ENCODE measurements at regions not wholly inside any gene's neighbourhood (a gene's known extent, or its start where the extent isn't known, plus 50 kb on each side); places are given as distances from the start of the nearest gene placed in this dataset.
A peak's percentile ranks its signal among the peaks of the same experiment; 100 is the strongest.

DNA sequence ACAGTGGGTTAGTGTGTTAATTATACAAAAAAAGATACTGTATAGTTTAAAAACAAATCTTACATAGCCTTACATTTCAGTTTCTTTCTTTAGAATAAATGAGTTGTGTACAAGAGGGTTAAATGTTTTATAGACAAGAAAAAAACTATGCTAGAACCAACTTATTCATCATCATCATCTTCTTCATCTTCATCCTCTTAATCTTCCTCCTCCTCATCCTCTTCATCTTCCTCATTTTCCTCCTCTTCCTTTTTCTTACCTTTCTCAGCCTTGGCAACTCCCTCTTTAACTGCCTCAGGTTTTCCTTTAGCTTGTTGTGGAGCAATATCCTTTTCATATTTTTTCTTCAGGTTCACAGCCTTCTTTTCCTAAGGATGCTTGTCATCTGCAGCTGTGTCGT is 53.7 kb downstream of the RPS12 start:
- DNase-seq (ENCODE audit: insufficient read length, low spot score) (no peak), FAIRE-seq (no peak)

DNA sequence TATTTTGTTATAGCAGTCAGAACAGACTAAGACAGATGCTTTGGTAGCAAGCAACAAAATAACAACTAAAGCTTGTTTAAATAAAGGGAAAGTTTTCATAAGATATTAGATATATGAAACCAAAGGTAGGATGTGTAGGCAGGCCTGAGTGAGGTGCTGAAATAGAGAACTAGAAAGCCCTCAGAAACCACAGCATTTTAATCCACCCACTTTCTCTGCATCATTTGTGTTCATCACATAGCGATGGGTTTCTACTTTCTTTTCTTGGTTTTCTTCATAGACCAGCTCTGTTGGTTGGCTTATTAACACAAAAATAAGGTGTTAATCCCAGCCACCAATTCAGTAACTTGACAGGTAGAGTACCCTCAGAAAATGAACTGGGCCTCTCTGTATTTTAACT is 58.6 kb downstream of the RPS12 start:
- DNase-seq (ENCODE audit: insufficient read length, low spot score) (no peak), FAIRE-seq (no peak)

DNA sequence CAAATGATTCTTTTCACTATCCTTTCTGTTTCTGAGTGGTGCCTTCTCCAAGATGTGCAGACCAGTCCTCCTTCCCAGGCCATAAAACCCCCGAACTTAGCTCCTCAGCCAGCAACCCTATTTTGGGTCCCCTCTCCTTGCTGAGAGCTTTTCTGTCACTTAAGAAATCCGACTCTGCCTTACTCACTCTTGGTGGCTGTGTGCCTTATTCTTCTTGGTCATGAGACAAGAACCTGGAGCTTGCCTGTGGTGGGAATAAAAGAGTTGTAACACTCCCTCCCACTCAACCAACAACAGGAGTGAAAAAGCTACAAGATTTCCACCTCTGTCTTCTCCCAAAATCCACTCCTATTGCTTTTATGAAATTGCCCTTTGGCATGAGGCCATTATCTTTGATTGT is 62.6 kb downstream of the RPS12 start:
- no peak for DNase-seq (ENCODE audit: insufficient read length, low spot score)
- no peak for FAIRE-seq

DNA sequence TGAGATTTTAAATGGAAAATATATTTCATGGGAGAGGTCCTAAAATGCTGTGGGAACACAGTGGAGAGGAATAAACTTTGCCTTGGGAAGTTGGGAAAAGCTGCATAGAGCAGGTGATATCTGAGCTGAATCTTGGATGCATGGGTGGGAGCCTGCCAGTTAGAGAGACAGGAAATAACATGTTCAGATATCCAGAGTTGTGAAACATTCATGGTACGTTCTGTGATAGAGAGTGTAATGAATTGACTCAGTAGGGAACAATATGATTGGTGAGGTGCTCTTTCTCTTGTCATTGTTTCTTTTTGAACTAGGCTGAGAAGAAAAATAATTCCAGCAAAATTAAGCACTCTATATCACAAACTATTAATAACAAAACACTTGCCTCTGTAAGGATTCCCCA is 72.8 kb downstream of the RPS12 start:
- DNase-seq (ENCODE audit: insufficient read length, low spot score) (no peak), FAIRE-seq (no peak)

DNA sequence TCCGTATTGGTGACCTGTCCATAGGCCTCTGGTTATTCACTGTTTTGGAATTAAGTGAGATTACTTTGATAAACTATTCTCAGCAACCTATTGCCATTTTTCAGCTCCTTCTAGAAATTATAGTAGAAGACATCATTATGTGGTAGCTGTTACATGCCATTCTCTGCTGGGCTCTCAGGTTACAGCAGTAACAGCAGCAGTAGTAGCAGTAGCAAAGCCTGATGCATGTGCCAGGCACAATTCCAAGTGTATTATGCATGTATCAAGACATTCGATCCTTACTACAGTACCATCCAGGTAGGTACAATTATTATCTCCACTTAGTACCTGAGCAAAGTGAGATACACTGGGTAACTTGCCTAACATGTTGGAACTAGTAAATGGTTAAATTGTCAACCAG is 74.3 kb downstream of the RPS12 start:
- peak; percentile 86 for FAIRE-seq
- no peak for DNase-seq (ENCODE audit: insufficient read length, low spot score)

DNA sequence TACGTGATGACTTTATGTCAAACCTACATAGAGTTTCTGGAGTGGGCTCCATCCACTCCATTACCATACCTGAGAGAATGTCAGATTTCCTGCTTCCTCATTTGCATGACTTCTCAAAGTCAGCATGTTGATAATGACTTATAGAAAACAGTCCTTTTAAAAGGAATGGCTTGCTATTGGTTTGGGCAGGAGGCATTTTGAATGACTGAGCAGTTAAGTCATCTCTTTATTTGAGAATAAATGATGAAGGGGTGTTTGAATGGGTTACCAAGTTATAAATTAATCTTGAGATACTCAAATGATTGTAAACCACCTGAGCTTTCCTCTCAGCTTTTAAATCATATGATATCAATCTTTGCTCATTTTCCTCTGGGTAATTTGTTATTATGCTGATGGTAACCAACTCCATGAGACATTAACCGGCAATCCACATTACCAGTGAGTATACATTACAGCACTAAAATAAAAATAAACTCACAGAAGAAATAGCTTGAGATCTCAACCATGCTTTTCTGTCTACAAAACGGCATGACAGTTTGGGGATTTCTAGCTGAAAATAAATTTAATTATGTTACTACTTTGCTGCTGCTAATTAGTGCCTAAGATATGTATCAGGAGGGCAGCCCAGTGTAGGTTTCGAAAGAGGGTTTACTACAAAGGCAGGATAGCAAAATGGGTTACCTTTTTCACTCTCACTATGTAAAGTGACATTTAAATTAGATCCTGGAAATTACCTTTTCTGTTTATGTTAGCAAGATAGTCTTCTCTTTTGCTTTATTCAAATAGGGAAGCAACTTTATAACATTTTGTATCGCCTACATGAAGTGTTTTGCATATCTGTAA is 78.8 kb downstream of the RPS12 start:
- DNase-seq (ENCODE audit: insufficient read length, low spot score) (no peak), FAIRE-seq (no peak)

DNA sequence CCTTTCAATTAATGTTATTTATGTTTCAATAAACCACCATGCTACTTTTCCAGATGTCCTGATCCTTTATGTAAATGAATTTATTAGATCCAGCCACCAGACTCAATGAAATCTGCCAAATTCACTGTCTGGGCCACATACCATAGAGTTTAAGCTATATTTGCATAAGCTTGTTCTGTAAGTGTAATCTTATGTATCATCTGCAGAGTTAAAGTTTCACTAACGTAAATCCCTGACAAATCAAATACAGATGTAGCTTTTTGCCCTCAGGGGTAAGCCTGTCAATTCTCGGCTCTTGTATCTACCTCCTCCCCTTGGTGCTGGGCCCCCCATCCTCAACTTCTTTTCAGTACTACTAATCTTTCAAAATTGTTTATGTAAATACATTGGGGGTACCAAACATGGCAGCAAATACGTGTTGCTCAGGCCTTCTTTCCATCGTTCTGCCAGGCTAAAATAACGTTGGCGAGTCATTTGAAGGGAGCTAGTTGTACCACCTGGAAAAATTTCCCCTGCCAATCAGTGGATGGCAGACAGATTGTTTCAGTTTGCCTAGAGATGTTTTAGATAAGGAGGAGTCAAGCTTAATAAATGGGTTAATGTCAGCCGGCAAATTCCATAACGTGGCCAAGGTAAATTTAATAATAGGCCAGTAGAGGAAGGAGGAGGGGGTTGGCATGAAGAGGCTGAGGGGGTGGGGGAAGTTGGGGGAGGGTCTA is 79.6 kb downstream of the RPS12 start:
- DNase-seq (ENCODE audit: insufficient read length, low spot score) (no peak), FAIRE-seq (no peak)

DNA sequence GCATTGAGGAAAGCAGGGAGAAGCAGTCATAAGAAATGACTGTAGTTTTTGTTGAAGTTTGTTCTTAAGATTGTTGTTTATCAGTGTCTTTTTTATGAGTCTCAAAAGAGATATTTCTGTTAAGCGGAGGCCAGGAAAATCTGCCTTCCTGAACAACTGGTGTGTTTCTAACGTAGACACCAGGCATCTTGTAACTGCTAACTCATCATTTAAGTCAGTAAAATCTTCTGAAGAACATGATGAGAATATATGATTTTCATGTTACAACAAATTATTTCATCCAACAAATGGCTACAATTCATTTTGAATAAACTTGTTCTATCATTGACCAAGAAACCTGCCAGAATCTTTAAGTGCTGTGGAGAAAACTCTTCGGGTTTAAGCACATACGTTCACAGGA is 84.0 kb downstream of the RPS12 start:
- DNase-seq (ENCODE audit: insufficient read length, low spot score) (no peak), FAIRE-seq (no peak)

DNA sequence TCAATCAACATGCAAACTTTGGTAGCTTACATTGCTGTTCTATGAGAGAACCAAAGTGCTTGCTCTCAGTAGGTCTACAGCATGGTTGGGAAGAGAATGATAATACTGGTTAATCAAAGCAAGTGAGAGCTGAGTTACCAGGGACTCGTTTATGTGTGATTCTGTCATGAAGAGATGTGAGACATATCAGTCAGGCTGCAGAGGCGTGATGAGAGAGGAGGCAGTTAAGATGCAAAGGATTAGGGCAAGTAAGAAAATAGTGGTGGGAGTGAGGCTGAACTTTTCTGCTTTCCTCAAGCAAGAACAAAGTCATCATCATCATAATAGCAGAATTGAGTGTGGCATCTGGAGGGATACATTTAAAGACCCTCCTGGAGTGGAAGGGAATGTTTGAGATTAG is 86.5 kb downstream of the RPS12 start:
- FAIRE-seq (no peak), DNase-seq (ENCODE audit: insufficient read length, low spot score) (no peak)

DNA sequence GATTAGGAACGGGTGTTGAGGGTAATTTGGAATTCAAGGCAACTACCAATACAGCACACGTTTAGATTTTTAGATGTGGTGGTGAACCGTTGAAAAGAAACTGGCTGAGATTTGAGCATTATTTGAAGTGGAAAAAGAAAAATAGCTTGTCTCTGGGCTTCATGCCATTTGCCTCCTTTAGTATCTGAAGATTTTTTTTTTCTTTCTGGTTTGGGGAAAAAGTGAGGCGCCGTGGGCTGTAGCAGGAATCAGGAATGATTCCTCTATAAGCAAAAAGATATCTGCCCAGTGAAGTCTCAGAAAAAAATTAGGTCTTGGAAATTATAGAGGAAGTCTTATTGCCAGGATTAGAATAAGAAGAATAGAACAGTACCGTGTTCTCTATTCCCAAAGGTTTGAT is 88.5 kb downstream of the RPS12 start:
- DNase-seq (ENCODE audit: insufficient read length, low spot score) (no peak), FAIRE-seq (no peak)

DNA sequence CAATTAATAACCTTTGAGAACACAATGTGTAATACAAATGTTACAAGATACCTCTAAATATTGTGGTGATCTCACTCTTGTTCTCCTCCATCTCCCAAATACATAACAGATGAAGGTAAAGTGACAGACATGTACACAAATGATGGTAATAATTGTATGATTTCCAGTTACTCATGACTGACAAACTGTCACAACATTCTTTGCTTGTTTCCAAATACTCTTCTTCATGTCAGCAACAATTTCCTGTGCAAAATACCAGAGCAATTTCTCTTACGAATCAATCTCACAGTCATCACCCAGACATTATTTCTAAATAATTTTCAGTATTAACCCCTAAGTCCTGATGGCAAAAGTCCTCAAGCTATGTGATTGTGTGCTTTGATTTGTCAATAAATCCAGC is 92.9 kb downstream of the RPS12 start:
- DNase-seq (ENCODE audit: insufficient read length, low spot score), result no peak
- FAIRE-seq, result no peak

DNA sequence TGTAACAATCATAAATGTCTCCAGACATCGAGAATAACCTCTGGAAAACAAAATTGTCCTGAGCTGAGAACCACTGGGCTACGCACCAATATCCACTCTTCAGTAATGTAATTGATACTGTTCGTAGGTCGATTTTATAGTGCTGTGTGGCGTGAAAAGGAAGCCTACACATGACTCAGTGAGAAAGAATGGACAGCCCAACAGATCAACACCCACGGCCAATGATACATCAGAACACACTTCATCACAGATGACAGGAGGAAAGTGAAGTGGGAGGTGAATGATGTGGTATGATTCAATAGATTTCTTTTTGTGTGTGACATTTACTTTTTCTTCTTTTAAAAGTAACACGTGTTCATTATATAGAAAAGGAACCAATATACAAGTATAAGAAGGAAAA is 93.5 kb downstream of the RPS12 start:
- FAIRE-seq (peak; percentile 92), DNase-seq (ENCODE audit: insufficient read length, low spot score) (peak; percentile 63)

DNA sequence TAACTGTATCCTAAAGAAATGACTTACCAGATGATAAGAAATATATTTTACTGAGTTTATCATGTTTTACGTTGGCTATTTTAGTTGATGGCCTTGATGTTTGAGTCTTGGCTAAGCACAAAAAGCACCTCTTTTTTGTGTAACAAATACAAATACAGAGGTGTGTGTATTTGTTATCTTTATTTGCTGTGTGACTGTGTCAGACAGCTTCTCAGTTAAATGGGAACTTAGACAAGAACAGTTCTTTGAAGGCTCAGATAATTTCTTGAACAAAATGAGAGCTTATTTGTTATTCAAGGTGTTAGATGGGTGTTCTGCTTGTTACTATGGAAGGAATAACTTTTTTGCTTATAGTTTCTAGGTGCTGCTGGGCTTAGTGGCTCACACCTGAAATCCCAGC is 95.4 kb downstream of the RPS12 start:
- DNase-seq (ENCODE audit: insufficient read length, low spot score) (no peak), FAIRE-seq (no peak)

DNA sequence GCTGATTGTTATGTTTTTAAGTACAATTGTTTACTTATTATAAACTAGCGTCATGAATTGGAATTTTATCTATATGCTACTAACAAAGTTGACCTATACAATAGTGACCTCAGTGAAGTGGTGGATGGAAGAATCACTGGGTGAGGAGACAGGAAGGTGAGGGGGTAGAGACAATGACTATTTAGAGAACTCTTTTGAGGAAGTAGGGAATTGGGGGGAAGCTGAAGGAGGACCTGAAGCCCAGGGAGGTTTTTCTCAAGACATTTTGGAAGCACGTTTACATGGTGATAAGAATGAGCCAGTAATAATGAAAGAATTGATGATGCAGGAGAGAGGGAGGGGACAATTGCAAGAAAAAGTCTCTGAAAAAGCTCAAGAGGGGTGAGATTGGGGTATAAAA is 96.4 kb downstream of the RPS12 start:
- DNase-seq (ENCODE audit: insufficient read length, low spot score) (no peak), FAIRE-seq (no peak)

DNA sequence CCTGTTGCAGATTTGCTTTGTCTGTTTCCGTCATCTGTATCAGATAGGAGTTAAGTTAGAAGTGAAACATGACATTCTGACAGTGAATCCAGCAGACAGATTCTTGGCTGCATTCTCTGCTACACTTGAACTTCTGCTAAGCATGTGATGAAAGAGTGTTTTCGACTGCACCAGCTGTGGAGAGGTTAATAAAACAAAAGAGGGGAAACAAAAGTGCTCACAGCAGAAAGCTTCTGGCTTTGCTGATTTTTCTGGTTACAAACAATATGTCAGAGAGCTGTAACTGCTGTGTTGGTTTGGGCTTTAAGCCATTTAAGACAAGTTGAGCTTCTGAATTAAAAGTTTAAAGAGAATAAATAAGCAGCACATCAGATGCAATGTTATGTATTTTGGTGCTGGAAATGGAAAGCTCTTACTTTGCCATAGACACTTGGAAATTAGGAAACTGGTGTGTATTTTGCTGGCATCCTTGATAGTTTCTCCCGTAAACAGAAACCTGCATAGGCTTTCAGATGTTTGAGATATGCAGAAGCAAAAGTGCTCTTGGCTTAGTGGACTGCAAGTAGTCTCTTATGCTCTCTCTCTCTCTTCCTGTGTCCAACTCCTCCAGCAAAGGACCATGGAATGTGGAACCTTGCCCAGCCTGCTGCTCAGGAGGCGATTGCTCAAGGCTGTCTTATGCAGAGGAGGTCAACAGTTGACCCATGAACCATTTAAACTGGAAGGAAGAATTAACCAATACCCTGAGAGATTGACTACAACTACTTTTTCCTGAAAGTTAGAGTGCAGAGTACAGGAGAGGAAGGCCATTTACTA is 104.9 kb downstream of the RPS12 start:
- FAIRE-seq (peak; percentile 63), DNase-seq (ENCODE audit: insufficient read length, low spot score) (peak; percentile 63)

DNA sequence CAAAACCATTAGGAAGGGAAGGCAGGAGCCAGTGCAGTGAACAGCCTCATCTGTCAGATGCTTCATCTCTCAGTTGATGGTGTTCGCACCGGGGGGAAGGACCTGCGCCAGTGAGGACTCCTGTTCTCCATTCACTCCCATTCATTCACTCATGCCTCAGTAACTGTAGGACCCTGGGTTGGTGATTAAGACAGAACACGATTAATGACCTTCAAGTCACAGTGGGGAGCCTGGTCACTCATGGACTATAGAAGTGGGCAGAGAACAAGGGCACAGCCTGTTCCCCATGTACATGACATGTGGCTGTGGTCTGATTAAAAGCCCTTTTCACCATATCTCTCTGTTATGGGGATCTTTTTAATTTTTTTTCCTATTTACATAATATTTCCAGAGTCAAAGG is 113.3 kb downstream of the RPS12 start:
- DNase-seq (ENCODE audit: insufficient read length, low spot score) (no peak), FAIRE-seq (no peak)

DNA sequence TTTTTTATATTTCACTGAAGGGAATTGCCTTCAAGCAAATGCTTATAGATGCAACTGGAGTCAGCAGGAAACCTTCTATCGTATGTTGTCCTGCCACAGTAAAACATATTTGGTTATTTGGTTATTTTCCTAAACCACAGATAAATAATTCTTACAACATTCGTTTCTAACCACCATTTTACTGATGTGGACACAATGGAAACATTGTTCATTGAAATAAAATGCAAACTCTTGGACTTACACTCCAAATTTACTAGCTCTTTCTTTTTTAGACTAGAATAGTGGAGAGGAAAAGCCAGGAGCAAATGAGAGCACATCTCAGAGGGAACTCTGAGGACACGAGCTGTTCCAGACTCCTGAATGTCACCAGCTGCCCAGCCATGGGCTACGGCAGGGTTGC is 114.8 kb downstream of the RPS12 start:
- FAIRE-seq, result no peak
- DNase-seq (ENCODE audit: insufficient read length, low spot score), result no peak

DNA sequence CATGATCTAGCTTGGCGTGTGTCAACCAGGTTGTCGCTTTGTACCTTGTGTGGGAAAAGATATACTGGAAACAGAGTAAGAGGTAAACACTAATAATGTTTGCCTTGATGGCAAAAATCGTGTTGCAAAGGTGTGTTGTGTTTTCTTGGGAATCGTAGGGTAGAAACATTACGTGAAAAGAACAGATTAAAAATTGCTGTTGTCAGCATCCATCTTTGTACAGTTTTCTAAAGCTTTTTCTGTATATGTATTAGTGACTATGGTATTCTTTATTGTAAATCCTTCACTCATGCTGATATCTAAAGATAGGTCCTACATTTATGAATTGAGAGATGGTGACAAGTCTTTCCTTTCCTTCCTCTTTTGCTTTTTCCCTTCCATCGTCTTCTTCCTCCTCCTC is 116.9 kb downstream of the RPS12 start:
- DNase-seq (ENCODE audit: insufficient read length, low spot score) (no peak), FAIRE-seq (no peak)

DNA sequence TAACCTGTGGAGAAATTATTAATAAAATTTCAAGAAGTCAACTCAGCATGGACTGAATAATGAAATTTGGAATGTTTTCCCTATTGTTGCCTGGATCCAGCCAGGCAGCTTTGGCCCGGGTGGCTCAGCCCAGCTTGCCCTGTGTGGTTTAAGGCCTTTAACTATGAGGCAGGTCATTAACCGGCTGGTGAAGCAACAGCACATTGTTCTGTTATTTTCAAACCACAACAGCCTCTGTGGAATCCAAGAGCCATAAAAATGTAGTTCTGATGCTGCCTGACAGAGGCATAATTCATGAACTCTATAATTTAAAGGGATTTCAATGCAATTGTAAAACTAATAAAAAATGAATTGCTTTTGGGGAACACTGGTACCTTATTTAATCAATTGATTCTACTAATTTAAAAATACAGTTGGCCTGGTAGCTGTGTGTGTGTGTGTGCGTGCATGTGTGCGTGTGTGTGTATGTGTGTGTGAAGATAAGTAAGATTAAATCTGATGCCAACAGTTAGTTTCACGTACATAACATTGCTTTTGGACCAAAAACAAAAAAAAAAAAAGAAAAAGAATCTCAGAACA is 117.7 kb downstream of the RPS12 start:
- DNase-seq (ENCODE audit: insufficient read length, low spot score) (peak; percentile 58), FAIRE-seq (peak; percentile 82)

DNA sequence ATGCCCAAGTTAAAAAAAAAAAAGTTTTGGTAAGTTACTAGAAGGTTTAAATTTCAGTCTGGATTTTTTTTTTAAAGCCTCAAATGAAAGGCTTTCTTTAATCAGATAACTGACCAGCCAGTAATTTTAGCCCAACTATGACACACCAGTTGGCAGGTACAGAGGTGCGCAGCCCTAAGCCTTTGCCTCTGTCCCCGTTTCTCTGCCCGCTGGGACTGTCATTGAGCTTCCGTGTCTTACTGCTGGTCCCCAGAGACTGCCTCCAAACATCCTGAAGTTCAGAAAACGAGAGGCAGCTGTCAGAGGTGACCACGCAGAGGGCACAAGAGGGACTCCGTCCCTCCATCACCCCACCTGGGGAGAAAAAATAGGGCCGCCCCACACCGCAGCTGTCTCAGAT is 118.2 kb downstream of the RPS12 start:
- DNase-seq (ENCODE audit: insufficient read length, low spot score), result no peak
- FAIRE-seq, result no peak

DNA sequence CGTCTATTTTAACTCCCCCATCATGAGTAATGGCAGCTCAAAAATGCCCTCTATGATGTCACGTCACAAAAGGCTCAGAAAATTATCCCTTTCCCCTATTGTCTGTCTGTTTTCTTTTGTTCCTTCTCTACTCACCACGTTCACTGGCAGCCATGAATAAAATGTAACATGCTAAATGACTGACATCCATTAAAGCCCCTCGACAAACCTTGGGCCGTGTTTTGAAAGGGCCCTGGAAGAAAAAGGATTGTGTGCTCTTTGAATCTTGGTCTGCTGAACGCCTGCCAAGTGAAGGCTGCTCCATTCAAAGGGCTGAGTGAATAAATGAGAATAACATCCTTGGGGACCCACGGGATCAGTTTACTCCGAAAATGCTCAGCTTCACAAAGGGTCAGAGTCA is 118.7 kb downstream of the RPS12 start:
- no peak for FAIRE-seq
- DNase-seq (ENCODE audit: insufficient read length, low spot score), result no peak

All from HTR-8/SVneo (cell line).